ENCODE measurements at regions not wholly inside any gene's neighbourhood (a gene's known extent, or its start where the extent isn't known, plus 50 kb on each side); places are given as distances from the start of the nearest gene placed in this dataset.

GRCh38 chr13:62357887-62358645 is 942.4 kb upstream of the PCDH20 start:
- no peak overlapping the region for H3K27ac ChIP-seq
- no peak overlapping the region for H3K4me3 ChIP-seq (ENCODE audit: low read depth, low read length)
- TF ChIP-seq CTCF (IDR thresholded peaks at IDR 0.05; ENCODE audit: low read depth, low read length): peak; percentile 66
- no peaks in the 10 kb centered on the region for H3K27me3 ChIP-seq (ENCODE audit: insufficient read depth, low read depth, severe bottlenecking)
- H3K36me3 ChIP-seq: no peaks in the 10 kb centered on the region
- DNase-seq: peak; percentile 32
- no peaks in the 10 kb centered on the region for H3K9me3 ChIP-seq (ENCODE audit: severe bottlenecking)

- no peak for TF ChIP-seq CTCF (IDR thresholded peaks at IDR 0.05; ENCODE audit: low read depth, low read length)
- no peak for DNase-seq
- Histone ChIP-seq H3K36me3 (no peaks in the 10 kb centered on the region), H3K9me3 (ENCODE audit: severe bottlenecking) (no peaks in the 10 kb centered on the region), H3K27me3 (ENCODE audit: insufficient read depth, low read depth, severe bottlenecking) (no peaks in the 10 kb centered on the region), H3K27ac (no peak overlapping the region), H3K4me3 (ENCODE audit: low read depth, low read length) (no peak overlapping the region)
Measured at GRCh38 chr13:62356977-62357376, 941.3 kb upstream of the PCDH20 start.

- no peak overlapping the region for H3K27ac ChIP-seq
- no peak overlapping the region for H3K4me3 ChIP-seq (ENCODE audit: low read depth, low read length)
- H3K27me3 ChIP-seq (ENCODE audit: insufficient read depth, low read depth, severe bottlenecking): no peaks in the 10 kb centered on the region
- H3K36me3 ChIP-seq: no peaks in the 10 kb centered on the region
- DNase-seq: no peak
- TF ChIP-seq CTCF (IDR thresholded peaks at IDR 0.05; ENCODE audit: low read depth, low read length): no peak
- H3K9me3 ChIP-seq (ENCODE audit: severe bottlenecking): no peaks in the 10 kb centered on the region
Measured at GRCh38 chr13:62337109-62337880, 921.6 kb upstream of the PCDH20 start.

- H3K27ac ChIP-seq: no peak overlapping the region
- TF ChIP-seq CTCF (IDR thresholded peaks at IDR 0.05; ENCODE audit: low read depth, low read length): no peak
- no peaks in the 10 kb centered on the region for H3K9me3 ChIP-seq (ENCODE audit: severe bottlenecking)
- H3K4me3 ChIP-seq (ENCODE audit: low read depth, low read length): no peak overlapping the region
- no peaks in the 10 kb centered on the region for H3K36me3 ChIP-seq
- DNase-seq: no peak
- H3K27me3 ChIP-seq (ENCODE audit: insufficient read depth, low read depth, severe bottlenecking): no peaks in the 10 kb centered on the region
Measured at GRCh38 chr13:62336507-62336906, 920.9 kb upstream of the PCDH20 start.

- H3K36me3 ChIP-seq: no peaks in the 10 kb centered on the region
- no peak for TF ChIP-seq CTCF (IDR thresholded peaks at IDR 0.05; ENCODE audit: low read depth, low read length)
- no peak overlapping the region for H3K27ac ChIP-seq
- no peaks in the 10 kb centered on the region for H3K9me3 ChIP-seq (ENCODE audit: severe bottlenecking)
- H3K27me3 ChIP-seq (ENCODE audit: insufficient read depth, low read depth, severe bottlenecking): no peaks in the 10 kb centered on the region
- H3K4me3 ChIP-seq (ENCODE audit: low read depth, low read length): no peak overlapping the region
- no peak for DNase-seq
Measured at GRCh38 chr13:62333466-62333865, 917.8 kb upstream of the PCDH20 start.
